GM18861 (cell line): ENCODE measurements at regions not wholly inside any gene's neighbourhood (a gene's known extent, or its start where the extent isn't known, plus 50 kb on each side); places are given as distances from the start of the nearest gene placed in this dataset.

Experiments used
- ATAC-seq: cut with Tn5 transposase; IDR thresholded peaks from one replicate; pipeline ENCODE4 v1.9.1; 2021; ENCODE audit not compliant: unreplicated experiment

DNA sequence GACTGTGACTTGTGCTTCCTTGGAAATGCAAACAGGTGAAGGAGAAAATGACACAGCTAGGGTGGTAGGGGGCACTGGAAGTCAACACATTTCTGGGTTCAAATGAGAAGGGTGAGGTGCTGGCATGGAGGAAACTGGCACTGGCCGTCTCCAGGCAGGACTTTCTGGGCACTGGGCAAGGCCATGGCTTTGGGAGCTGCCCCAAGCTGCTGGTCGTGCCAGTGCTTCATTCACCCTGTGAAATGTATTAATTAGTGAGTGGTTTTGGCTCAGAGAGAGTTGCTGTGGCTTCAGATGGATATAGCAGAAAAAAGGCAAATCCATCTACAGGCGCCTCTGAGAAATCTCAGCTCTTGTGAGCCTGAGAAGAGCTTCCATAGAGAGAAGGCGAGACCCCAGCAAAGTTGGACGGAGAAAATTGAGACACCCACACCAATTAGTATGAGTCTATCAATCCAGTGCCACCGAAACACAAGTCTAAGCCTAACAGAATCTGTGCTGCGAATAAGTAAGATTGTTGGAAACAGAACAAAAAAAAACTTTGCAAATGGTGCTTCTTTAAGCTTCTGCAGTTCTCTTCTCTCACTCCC is 202.1 kb upstream of the TNP1 start:
- ATAC-seq: no peak

- ATAC-seq: no peak
Observed at GRCh38 chr2:217060951-217061547, 201.2 kb upstream of the TNP1 start.

DNA sequence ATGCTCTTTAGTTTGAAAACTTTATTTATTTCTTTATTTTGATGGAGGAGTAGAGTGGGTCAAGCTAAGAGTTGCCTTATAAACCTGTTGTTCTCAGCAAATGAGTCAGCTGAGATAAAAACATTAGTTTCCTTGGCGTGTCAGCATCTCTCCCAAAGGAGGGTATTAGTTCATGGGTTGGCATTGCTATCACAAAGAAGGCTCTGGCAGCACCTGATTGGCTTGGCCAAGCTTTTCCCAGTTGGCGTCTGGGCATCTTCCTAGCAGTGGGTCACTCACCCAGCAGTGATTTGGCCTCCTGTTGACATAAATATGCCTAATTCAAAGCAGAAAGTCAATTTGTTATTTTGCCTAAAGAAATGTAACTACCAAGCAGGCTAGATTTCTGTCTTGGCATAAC is 200.7 kb upstream of the TNP1 start:
- ATAC-seq: no peak

- ATAC-seq: no peak
Observed at GRCh38 chr2:217058791-217059755, 199.2 kb upstream of the TNP1 start.

- ATAC-seq: no peak
Observed at GRCh38 chr2:217057773-217058172, 197.9 kb upstream of the TNP1 start.

DNA sequence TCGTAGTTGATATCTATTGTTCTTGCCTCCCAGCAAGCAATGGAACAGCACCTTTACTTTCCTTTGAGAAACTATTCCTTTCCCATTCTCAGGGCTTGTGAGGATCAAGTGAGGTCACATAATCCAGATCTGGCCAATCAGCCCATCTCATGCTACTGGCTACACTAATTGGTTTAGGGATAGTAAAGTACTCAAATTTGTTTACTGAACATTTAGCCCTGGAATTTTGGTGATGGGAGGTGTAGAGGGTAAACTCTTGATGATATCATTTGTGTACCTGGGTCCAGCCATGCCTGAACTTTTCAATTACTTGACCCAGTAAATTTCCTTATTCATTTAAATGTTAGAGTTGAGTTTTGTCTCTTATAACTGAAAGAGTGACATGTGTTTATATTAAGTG is 195.8 kb upstream of the TNP1 start:
- no peak for ATAC-seq

DNA sequence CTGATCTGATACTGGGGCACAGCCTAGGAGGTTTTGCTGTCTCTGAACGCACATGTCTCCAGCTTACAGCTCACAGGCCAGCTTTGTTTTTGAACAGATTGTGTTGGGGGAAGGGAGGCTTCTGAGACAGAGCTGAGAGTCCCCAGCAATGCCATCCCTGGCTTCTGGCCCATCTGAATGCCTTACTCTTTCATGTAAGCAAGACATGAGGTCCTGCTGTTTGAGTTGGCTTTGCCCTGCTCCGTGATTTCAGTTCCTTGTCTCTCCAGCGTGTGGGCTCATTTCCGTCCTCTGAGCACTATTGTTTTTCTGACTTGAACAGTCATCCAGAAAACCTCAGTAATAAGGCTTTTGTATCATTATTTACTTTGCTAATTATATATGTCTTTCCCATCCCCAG is 194.9 kb upstream of the TNP1 start:
- no peak for ATAC-seq

GRCh38 chr2:217052856-217053577 is 193.2 kb upstream of the TNP1 start:
- ATAC-seq: no peak

DNA sequence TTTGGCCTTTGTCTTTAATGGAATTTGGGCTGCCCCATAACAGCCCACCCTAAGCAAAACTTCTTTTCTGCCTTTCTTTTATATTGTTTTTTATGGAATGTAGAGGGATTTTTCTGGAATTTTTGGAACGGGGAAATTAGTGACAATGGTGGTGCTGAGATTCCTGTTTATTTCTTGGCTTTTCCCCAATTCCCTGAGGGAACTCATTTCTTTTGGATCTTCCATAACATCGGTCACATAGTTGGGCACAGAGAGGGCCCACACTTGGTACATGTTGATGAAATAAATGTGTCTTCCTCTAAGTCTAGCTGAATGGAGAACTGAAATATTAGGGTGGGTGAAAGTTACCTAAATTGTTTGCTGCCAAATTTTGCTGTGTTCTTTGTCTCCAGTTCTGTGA is 191.6 kb upstream of the TNP1 start:
- no peak for ATAC-seq

- ATAC-seq: no peak
Observed at GRCh38 chr2:217049956-217050355, 190.1 kb upstream of the TNP1 start.

GRCh38 chr2:217049422-217049821 is 189.6 kb upstream of the TNP1 start:
- ATAC-seq: no peak

- no peak for ATAC-seq
Observed at GRCh38 chr2:217048730-217049129, 188.9 kb upstream of the TNP1 start.

DNA sequence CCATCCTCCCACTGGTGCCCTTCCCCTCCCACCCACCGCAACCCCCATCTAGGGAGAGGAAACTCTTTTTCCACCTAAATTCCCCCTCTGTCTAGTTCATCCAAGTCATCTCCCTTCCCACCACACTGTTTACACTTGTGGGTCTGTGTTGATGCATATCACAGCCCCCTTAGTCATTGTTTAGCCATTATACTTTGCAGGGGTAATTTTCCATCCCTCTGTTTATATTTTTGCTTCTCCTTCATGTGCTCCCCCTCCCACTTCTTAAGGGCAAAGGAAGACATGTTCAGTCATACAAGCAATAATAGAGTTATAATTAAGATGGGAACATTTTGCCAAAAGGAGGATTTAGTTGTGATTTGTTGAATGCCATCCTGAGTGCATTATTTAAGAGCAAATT is 187.8 kb upstream of the TNP1 start:
- no peak for ATAC-seq

GRCh38 chr2:217047209-217047608 is 187.3 kb upstream of the TNP1 start:
- ATAC-seq: no peak

DNA sequence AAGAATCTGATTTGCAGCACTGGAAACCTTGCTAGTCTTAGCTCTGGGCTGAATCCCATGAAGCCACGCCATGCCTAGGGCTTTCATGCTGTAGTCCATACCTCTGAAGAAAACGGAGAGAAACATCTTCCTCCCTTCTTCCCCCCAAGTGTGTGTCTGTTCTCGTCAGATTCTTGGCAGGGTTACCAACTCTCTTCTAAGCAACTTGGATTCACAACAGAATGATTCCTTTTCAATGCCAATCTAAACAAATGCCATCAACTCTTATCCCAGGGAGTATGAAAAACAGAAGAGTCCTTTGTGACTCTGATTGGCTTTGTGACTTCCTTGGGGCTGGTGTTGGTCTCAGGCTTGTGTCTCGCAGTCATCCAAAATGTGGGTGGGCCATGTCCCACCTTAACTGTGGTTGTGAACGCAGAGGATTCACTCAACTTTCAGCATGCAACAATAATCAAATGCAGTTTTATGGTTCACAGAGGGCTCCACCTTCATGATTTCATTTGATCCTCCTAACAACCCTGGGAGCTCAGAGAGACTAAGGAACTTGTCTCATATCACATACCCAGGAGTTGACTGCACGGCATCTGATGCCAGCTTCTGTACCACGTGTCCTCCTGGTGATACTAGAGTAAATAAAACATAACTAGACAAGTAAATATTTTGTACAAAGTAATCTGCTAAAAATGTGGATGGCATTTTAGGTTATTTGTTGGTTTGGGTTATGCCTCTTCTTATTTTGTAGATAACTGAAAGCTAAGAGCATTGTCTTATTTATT is 186.0 kb upstream of the TNP1 start:
- ATAC-seq: no peak

- no peak for ATAC-seq
Observed at GRCh38 chr2:217040099-217040498, 180.2 kb upstream of the TNP1 start.

- no peak for ATAC-seq
Observed at GRCh38 chr2:217038001-217038400, 178.1 kb upstream of the TNP1 start.

GRCh38 chr2:217037353-217037752 is 177.5 kb upstream of the TNP1 start:
- no peak for ATAC-seq

- no peak for ATAC-seq
Observed at GRCh38 chr2:217035967-217036366, 176.1 kb upstream of the TNP1 start.

DNA sequence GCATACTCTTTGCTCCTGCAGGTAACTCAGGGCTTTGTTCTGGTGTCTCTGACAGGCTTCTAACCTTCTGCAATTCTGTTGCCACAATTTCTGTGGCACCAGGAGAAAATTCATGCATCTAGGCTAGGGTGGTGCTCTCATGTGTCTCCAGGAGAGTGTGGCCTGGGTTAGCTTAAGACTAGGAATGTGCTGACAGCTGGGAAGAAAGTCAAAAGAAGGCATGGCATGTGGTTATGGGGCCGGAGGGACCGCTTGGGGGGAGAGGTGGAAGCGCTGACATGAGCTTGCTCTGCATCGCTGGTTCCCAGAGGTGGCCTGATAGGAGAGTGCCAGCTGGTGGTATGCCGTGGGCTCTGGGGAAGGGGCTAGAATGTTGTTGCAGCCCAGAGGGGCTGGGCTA is 173.3 kb upstream of the TNP1 start:
- ATAC-seq: no peak

DNA sequence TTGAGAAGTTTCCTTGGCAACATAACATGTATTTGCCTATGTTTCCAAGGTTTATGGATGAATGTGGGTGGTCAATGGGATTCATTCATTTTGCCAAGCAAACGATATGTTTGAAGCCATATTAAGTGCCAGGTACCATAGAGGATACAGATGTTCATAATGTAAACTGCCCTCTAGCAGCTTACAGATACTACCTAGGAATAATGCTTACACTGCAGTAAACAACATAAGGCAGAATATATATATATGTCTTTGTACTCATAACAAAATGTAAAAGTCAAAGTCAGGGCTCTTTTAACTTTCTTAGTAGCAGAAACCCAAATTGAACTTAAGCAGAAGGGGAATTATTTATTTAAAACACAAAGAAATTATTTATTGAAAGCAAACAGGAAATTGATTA is 171.6 kb upstream of the TNP1 start:
- no peak for ATAC-seq
